Testis (tissue), 2 donors: ENCODE measurements at regions not wholly inside any gene's neighbourhood (a gene's known extent, or its start where the extent isn't known, plus 50 kb on each side); places are given as distances from the start of the nearest gene placed in this dataset.

Experiments
- CTCF ChIP-seq, 3 experiments: fragments of 450-650 bp in 2 of 3; fragments of 200-600 bp in 1 of 3; sonication (generic) in 1 of 3; IDR thresholded peaks; one replicate each; pipeline ENCODE4 v1.5.1; 2016 to 2019; ENCODE audit warnings: antibody characterized with exemption in 3 of 3, mild to moderate bottlenecking in 2 of 3, moderate library complexity in 1 of 3
- POLR2A ChIP-seq: fragments of 450-650 bp; IDR thresholded peaks from one replicate; pipeline ENCODE4 v1.6.1; 2017; ENCODE audit warnings: antibody characterized with exemption, mild to moderate bottlenecking, moderate library complexity

GRCh38 chrY:15404551-15404950 is 880.2 kb downstream of the NLGN4Y start:
- no peak for TF ChIP-seq POLR2A
- TF ChIP-seq CTCF (IDR thresholded peaks at IDR 0.05) = no peak
